Activated CD8-positive, alpha-beta T cell treated with anti-CD3 and anti-CD28 coated beads, Interleukin-2, amount 10 ng/mL, durations not matched to agents 7 days and 5 days (primary cell): ENCODE measurements at regions not wholly inside any gene's neighbourhood (a gene's known extent, or its start where the extent isn't known, plus 50 kb on each side); places are given as distances from the start of the nearest gene placed in this dataset.
"Not testable (repeated sequence)": the region's sequence is repeated elsewhere in the genome, so short reads cannot be mapped to it uniquely, and the experiment has no call there.

Experiments used
- ATAC-seq: fragments of 150-1000 bp; cut with Tn5 transposase; one replicate; pipeline ENCODE4 v1.10.0; 2021; ENCODE audit warnings: moderate library complexity
- CTCF ChIA-PET: fragments of 350-600 bp; sonication (Branson Sonifier 250); formaldehyde crosslinking; loops from one replicate; lab custom pipeline; 2021; ENCODE audit warnings: antibody characterized with exemption; lab: Charles Lee
- POLR2A ChIA-PET: fragments of 350-600 bp; sonication (Branson Sonifier 250); formaldehyde crosslinking; loops from one replicate; lab custom pipeline; 2021; ENCODE audit warnings: antibody characterized with exemption; lab: Charles Lee
- DNase-seq: peaks from one replicate; pipeline ENCODE4 v3.0.0-alpha.2; 2020
- H3K27ac Mint-ChIP-seq: one replicate; pipeline ENCODE4 v1.8.0; 2021; ENCODE audit warnings: mild to moderate bottlenecking, mixed read lengths
- H3K27me3 Mint-ChIP-seq: one replicate; pipeline ENCODE4 v1.8.0; 2021; ENCODE audit warnings: low read depth, mixed read lengths
- H3K36me3 Mint-ChIP-seq: one replicate; pipeline ENCODE4 v1.8.0; 2021; ENCODE audit warnings: low read depth, mixed read lengths
- H3K4me1 Mint-ChIP-seq: one replicate; pipeline ENCODE4 v1.8.0; 2021; ENCODE audit warnings: low read depth, mixed read lengths
- H3K4me3 Mint-ChIP-seq: one replicate; pipeline ENCODE4 v1.8.0; 2021; ENCODE audit warnings: mild to moderate bottlenecking, mixed read lengths
- H3K9me3 Mint-ChIP-seq: one replicate; pipeline ENCODE4 v1.8.0; 2022; ENCODE audit warnings: mixed read lengths; ENCODE audit not compliant: insufficient read depth

- H3K4me3 Mint-ChIP-seq, H3K27me3 Mint-ChIP-seq, H3K36me3 Mint-ChIP-seq, ATAC-seq, DNase-seq, CTCF ChIA-PET, POLR2A ChIA-PET, H3K9me3 Mint-ChIP-seq, H3K4me1 Mint-ChIP-seq, H3K27ac Mint-ChIP-seq: not testable (repeated sequence)
Observed at GRCh38 chr5:28799035-28799434, 1760.6 kb upstream of the CDH9 start.

GRCh38 chr5:28788954-28789353 is 1750.6 kb upstream of the CDH9 start:
- CTCF ChIA-PET = no interaction called here
- POLR2A ChIA-PET = no interaction called here
- Mint-ChIP-seq H3K4me1 (no peaks in the 10 kb centered on the region), H3K4me3 (no peak overlapping the region), H3K9me3 (peaks cover 10% of the 10 kb centered on the region), H3K27me3 (no peaks in the 10 kb centered on the region), H3K36me3 (no peaks in the 10 kb centered on the region), H3K27ac (no peak overlapping the region)
- ATAC-seq (no peak), DNase-seq (no peak)

GRCh38 chr5:28780083-28780692 is 1741.8 kb upstream of the CDH9 start:
- DNase-seq = no peak
- H3K4me1 Mint-ChIP-seq = no peaks in the 10 kb centered on the region
- ChIA-PET CTCF (no interaction called here), POLR2A (no interaction called here)
- H3K9me3 Mint-ChIP-seq = peaks cover 5% of the 10 kb centered on the region
- no peak for ATAC-seq
- no peak overlapping the region for H3K27ac Mint-ChIP-seq
- H3K27me3 Mint-ChIP-seq = no peaks in the 10 kb centered on the region
- no peak overlapping the region for H3K4me3 Mint-ChIP-seq
- H3K36me3 Mint-ChIP-seq = no peaks in the 10 kb centered on the region

GRCh38 chr5:28779161-28779754 is 1740.9 kb upstream of the CDH9 start:
- Mint-ChIP-seq H3K4me3 (no peak overlapping the region), H3K9me3 (peaks cover 2% of the 10 kb centered on the region), H3K36me3 (no peaks in the 10 kb centered on the region), H3K27ac (no peak overlapping the region), H3K27me3 (no peaks in the 10 kb centered on the region), H3K4me1 (no peaks in the 10 kb centered on the region)
- CTCF ChIA-PET = no interaction called here
- no peak for ATAC-seq
- POLR2A ChIA-PET = no interaction called here
- DNase-seq = no peak

GRCh38 chr5:28770307-28770706 is 1731.9 kb upstream of the CDH9 start:
- ChIA-PET CTCF (no interaction called here), POLR2A (no interaction called here)
- H3K27ac Mint-ChIP-seq = no peak overlapping the region
- H3K4me1 Mint-ChIP-seq = no peaks in the 10 kb centered on the region
- no peaks in the 10 kb centered on the region for H3K36me3 Mint-ChIP-seq
- H3K9me3 Mint-ChIP-seq = peaks cover 21% of the 10 kb centered on the region
- no peak overlapping the region for H3K4me3 Mint-ChIP-seq
- ATAC-seq (no peak), DNase-seq (no peak)
- no peaks in the 10 kb centered on the region for H3K27me3 Mint-ChIP-seq

GRCh38 chr5:28766565-28767158 is 1728.3 kb upstream of the CDH9 start:
- Mint-ChIP-seq H3K27me3 (no peaks in the 10 kb centered on the region), H3K4me3 (no peak overlapping the region), H3K27ac (no peak overlapping the region), H3K9me3 (peaks cover 5% of the 10 kb centered on the region), H3K4me1 (no peaks in the 10 kb centered on the region), H3K36me3 (no peaks in the 10 kb centered on the region)
- ChIA-PET POLR2A (no interaction called here), CTCF (no interaction called here)
- ATAC-seq = no peak
- DNase-seq = no peak

- CTCF ChIA-PET = interaction anchor here (0.6 kb wide), 1 partner anchor 1107 kb away, joined by 3 read pairs; no protein-coding TSS in a partner anchor
- H3K27me3 Mint-ChIP-seq = no peaks in the 10 kb centered on the region
- no peaks in the 10 kb centered on the region for H3K36me3 Mint-ChIP-seq
- DNase-seq (no peak), ATAC-seq (no peak)
- no peaks in the 10 kb centered on the region for H3K4me1 Mint-ChIP-seq
- POLR2A ChIA-PET = interaction anchor here (0.7 kb wide), 1 partner anchor 17 kb away, joined by 3 read pairs; no protein-coding TSS in a partner anchor
- no peak overlapping the region for H3K4me3 Mint-ChIP-seq
- H3K27ac Mint-ChIP-seq = no peak overlapping the region
- peaks cover 18% of the 10 kb centered on the region for H3K9me3 Mint-ChIP-seq
Observed at GRCh38 chr5:28751396-28751795, 1713.0 kb upstream of the CDH9 start.

GRCh38 chr5:28750251-28750650 is 1711.9 kb upstream of the CDH9 start:
- no peak for DNase-seq
- POLR2A ChIA-PET = no interaction called here
- Mint-ChIP-seq H3K27ac (no peak overlapping the region), H3K36me3 (no peaks in the 10 kb centered on the region), H3K4me3 (no peak overlapping the region), H3K9me3 (peaks cover 8% of the 10 kb centered on the region), H3K27me3 (no peaks in the 10 kb centered on the region), H3K4me1 (no peaks in the 10 kb centered on the region)
- CTCF ChIA-PET = no interaction called here
- no peak for ATAC-seq

GRCh38 chr5:28748446-28748845 is 1710.1 kb upstream of the CDH9 start:
- no peak overlapping the region for H3K27ac Mint-ChIP-seq
- H3K4me1 Mint-ChIP-seq = no peaks in the 10 kb centered on the region
- ChIA-PET CTCF (no interaction called here), POLR2A (no interaction called here)
- H3K27me3 Mint-ChIP-seq = no peaks in the 10 kb centered on the region
- no peak for ATAC-seq
- H3K4me3 Mint-ChIP-seq = no peak overlapping the region
- H3K9me3 Mint-ChIP-seq = peaks cover 12% of the 10 kb centered on the region
- no peaks in the 10 kb centered on the region for H3K36me3 Mint-ChIP-seq
- DNase-seq = no peak

GRCh38 chr5:28743716-28744110 is 1705.3 kb upstream of the CDH9 start:
- Mint-ChIP-seq H3K9me3 (peaks cover 12% of the 10 kb centered on the region), H3K27ac (no peak overlapping the region), H3K4me3 (no peak overlapping the region), H3K4me1 (no peaks in the 10 kb centered on the region), H3K27me3 (no peaks in the 10 kb centered on the region), H3K36me3 (no peaks in the 10 kb centered on the region)
- DNase-seq (no peak), ATAC-seq (no peak)
- CTCF ChIA-PET = no interaction called here
- POLR2A ChIA-PET = no interaction called here

- H3K4me3 Mint-ChIP-seq = no peak overlapping the region
- ChIA-PET CTCF (no interaction called here), POLR2A (no interaction called here)
- H3K4me1 Mint-ChIP-seq = no peaks in the 10 kb centered on the region
- H3K36me3 Mint-ChIP-seq = no peaks in the 10 kb centered on the region
- peaks cover 12% of the 10 kb centered on the region for H3K9me3 Mint-ChIP-seq
- DNase-seq (no peak), ATAC-seq (no peak)
- no peaks in the 10 kb centered on the region for H3K27me3 Mint-ChIP-seq
- no peak overlapping the region for H3K27ac Mint-ChIP-seq
Observed at GRCh38 chr5:28743025-28743715, 1704.8 kb upstream of the CDH9 start.

- no peak for ATAC-seq
- ChIA-PET CTCF (no interaction called here), POLR2A (no interaction called here)
- Mint-ChIP-seq H3K9me3 (peaks cover 11% of the 10 kb centered on the region), H3K27ac (no peak overlapping the region), H3K4me1 (no peaks in the 10 kb centered on the region), H3K36me3 (no peaks in the 10 kb centered on the region), H3K27me3 (no peaks in the 10 kb centered on the region), H3K4me3 (no peak overlapping the region)
- DNase-seq = no peak
Observed at GRCh38 chr5:28737682-28738081, 1699.3 kb upstream of the CDH9 start.
